Duodenal mucosa (tissue), 2 donors: ENCODE measurements at regions not wholly inside any gene's neighbourhood (a gene's known extent, or its start where the extent isn't known, plus 50 kb on each side); places are given as distances from the start of the nearest gene placed in this dataset.
"Not testable (repeated sequence)": the region's sequence is repeated elsewhere in the genome, so short reads cannot be mapped to it uniquely, and the experiment has no call there.

Experiments used
- H3K27ac ChIP-seq: one replicate; pipeline ENCODE4 v1.7.0; 2013; ENCODE audit warnings: low read depth, low read length
- H3K27me3 ChIP-seq, 2 donors: one replicate each; pipeline ENCODE4 v1.7.0; 2013; ENCODE audit warnings: low read length in 2 of 2, control low read depth in 1 of 2; ENCODE audit not compliant: insufficient read depth in 2 of 2, control insufficient read depth in 1 of 2
- H3K36me3 ChIP-seq, 2 donors: one replicate each; pipeline ENCODE4 v1.7.0; 2013; ENCODE audit warnings: low read length in 2 of 2, control low read depth in 1 of 2; ENCODE audit not compliant: insufficient read depth in 2 of 2, control insufficient read depth in 1 of 2
- H3K4me1 ChIP-seq, 2 donors: one replicate each; pipeline ENCODE4 v1.7.0; 2013; ENCODE audit warnings: low read length in 2 of 2, control low read depth in 1 of 2; ENCODE audit not compliant: insufficient read depth in 2 of 2, control insufficient read depth in 1 of 2
- H3K4me3 ChIP-seq, 2 donors: one replicate each; pipeline ENCODE4 v1.7.0; 2013; ENCODE audit warnings: low read length in 2 of 2, low read depth in 1 of 2
- H3K9ac ChIP-seq, 2 donors: one replicate each; pipeline ENCODE4 v1.7.0; 2013; ENCODE audit warnings: low read length in 2 of 2, low read depth in 1 of 2
- H3K9me3 ChIP-seq, 2 donors: one replicate each; pipeline ENCODE4 v1.7.0; 2013; ENCODE audit warnings: low read length in 2 of 2, control low read depth in 1 of 2; ENCODE audit not compliant: control insufficient read depth in 1 of 2

DNA sequence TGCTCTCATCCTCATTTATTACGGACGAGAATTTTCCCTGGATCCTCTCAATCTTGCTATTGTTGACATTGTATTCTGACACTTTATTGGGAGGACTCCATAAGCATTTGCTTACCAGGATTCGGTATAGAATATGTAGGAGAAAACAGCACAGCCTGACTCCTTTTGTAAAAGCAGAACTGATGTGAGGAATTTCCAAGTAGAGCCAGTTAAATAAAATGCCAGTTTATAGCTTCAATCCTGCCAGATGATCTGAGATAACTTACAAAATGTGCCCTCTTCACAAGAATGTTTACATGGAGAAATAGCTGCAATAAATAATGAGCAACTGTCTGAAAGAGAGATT lies 332.9 kb upstream of the PRICKLE1 start:
- Histone ChIP-seq H3K27me3 (no peaks in the 10 kb centered on the region), H3K36me3 (no peaks in the 10 kb centered on the region), H3K9me3 (no peaks in the 10 kb centered on the region), H3K9ac (no peak overlapping the region), H3K27ac (no peak overlapping the region), H3K4me3 (no peak overlapping the region), H3K4me1 (no peaks in the 10 kb centered on the region)

- Histone ChIP-seq H3K27me3 (no peaks in the 10 kb centered on the region), H3K4me3 (no peak overlapping the region), H3K27ac (no peak overlapping the region), H3K36me3 (no peaks in the 10 kb centered on the region), H3K9me3 (no peaks in the 10 kb centered on the region), H3K9ac (no peak overlapping the region), H3K4me1 (no peaks in the 10 kb centered on the region)
These were observed 332.4 kb upstream of the PRICKLE1 start for GRCh38 chr12:42921741-42922504.

DNA sequence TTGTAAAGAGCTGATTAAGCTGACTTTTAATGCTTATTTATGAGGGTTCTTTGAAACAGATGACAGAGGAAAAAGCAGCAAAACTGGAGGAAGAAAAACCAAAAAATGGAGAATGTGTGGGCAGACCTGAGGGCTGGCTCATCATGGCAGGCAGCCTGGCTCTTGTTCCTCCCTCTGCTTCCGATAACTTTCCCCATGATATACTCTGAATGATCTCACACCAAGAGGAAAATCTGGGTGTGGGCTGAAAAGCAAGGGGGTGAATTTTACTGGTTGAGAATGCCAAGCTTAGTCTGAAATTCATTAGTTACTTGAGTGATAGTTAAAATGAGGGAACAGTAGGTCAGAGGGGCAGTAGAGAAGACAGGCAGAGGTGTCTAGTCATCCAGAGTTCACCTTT lies 330.1 kb upstream of the PRICKLE1 start:
- no peaks in the 10 kb centered on the region for H3K36me3 ChIP-seq
- H3K9me3 ChIP-seq: no peaks in the 10 kb centered on the region
- no peak overlapping the region for H3K4me3 ChIP-seq
- no peak overlapping the region for H3K9ac ChIP-seq
- no peaks in the 10 kb centered on the region for H3K4me1 ChIP-seq
- no peak overlapping the region for H3K27ac ChIP-seq
- H3K27me3 ChIP-seq: no peaks in the 10 kb centered on the region

DNA sequence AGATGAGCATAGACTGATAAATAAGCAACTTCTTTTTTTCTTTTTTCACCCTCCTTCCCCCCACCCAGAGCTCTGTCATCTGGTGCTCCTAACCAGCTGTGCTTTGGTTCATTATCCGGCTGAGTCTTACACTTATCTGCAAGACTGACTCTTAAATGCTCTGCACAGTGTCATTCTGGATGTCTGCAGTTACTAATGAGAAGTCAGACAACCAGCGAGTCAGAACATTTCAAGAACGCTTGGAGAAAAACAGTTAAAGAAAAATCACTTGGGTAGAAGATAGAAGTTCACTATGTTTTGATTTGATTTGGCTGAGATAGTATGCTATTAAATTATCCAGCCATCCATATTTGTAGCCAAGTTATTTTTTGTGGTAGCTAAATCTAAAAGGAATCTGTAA lies 328.9 kb upstream of the PRICKLE1 start:
- no peak overlapping the region for H3K9ac ChIP-seq
- H3K27me3 ChIP-seq: no peaks in the 10 kb centered on the region
- no peak overlapping the region for H3K27ac ChIP-seq
- H3K4me1 ChIP-seq: no peaks in the 10 kb centered on the region
- no peaks in the 10 kb centered on the region for H3K36me3 ChIP-seq
- H3K9me3 ChIP-seq: no peaks in the 10 kb centered on the region
- no peak overlapping the region for H3K4me3 ChIP-seq

DNA sequence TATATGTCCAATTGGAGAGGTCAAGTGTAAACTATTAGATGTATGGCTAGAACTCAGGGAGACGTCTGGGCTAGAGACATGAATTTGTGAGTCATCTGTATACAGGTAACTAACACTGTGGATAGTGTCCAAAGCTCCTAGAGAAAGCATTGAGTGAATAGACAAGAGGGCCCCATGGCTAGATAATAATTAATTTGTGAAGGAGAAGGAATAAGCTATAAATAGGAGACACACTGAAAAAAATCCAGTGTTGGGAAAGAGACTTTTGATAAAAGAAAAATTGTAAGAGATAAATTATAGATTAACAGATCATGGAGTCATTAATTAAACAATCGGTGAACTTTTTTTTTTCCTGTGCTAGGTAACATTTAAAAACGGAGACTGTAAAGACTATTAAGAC lies 326.6 kb upstream of the PRICKLE1 start:
- H3K4me1 ChIP-seq: no peaks in the 10 kb centered on the region
- no peaks in the 10 kb centered on the region for H3K9me3 ChIP-seq
- no peaks in the 10 kb centered on the region for H3K36me3 ChIP-seq
- H3K9ac ChIP-seq: no peak overlapping the region
- H3K4me3 ChIP-seq: no peak overlapping the region
- no peaks in the 10 kb centered on the region for H3K27me3 ChIP-seq
- no peak overlapping the region for H3K27ac ChIP-seq

- Histone ChIP-seq H3K4me3 (no peak overlapping the region), H3K36me3 (no peaks in the 10 kb centered on the region), H3K27ac (no peak overlapping the region), H3K9me3 (no peaks in the 10 kb centered on the region), H3K9ac (no peak overlapping the region), H3K27me3 (no peaks in the 10 kb centered on the region), H3K4me1 (no peaks in the 10 kb centered on the region)
These were observed 325.9 kb upstream of the PRICKLE1 start for GRCh38 chr12:42915426-42915825.

DNA sequence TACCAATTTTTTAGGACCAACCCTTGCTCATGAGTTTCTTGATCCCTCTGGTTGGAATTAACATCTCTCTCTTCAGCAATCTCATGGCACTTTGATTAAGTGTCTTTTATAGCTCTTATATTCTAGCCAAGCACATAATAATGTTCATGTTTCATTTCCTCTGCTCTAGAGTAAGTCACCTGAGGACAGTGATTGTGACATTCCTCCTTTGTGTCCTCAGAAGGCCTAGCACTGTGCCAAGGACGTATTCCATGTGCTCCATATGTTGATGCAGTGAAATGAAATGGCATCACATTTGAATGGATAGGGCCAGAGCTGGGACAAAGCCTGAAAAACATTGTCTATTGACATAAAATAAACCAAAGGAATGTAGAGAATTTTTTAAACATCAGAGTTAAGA lies 322.8 kb upstream of the PRICKLE1 start:
- Histone ChIP-seq H3K27me3 (no peaks in the 10 kb centered on the region), H3K27ac (no peak overlapping the region), H3K4me1 (no peaks in the 10 kb centered on the region), H3K4me3 (no peak overlapping the region), H3K9ac (no peak overlapping the region), H3K36me3 (no peaks in the 10 kb centered on the region), H3K9me3 (no peaks in the 10 kb centered on the region)

GRCh38 chr12:42910656-42911055 lies 321.1 kb upstream of the PRICKLE1 start:
- H3K9me3 ChIP-seq: no peaks in the 10 kb centered on the region
- H3K36me3 ChIP-seq: no peaks in the 10 kb centered on the region
- H3K9ac ChIP-seq: no peak overlapping the region
- H3K27me3 ChIP-seq: no peaks in the 10 kb centered on the region
- H3K4me1 ChIP-seq: no peaks in the 10 kb centered on the region
- H3K27ac ChIP-seq: no peak overlapping the region
- no peak overlapping the region for H3K4me3 ChIP-seq

GRCh38 chr12:42908712-42909111 lies 319.2 kb upstream of the PRICKLE1 start:
- H3K4me1 ChIP-seq: no peaks in the 10 kb centered on the region
- no peaks in the 10 kb centered on the region for H3K9me3 ChIP-seq
- no peaks in the 10 kb centered on the region for H3K27me3 ChIP-seq
- H3K36me3 ChIP-seq: no peaks in the 10 kb centered on the region
- no peak overlapping the region for H3K9ac ChIP-seq
- no peak overlapping the region for H3K4me3 ChIP-seq
- H3K27ac ChIP-seq: no peak overlapping the region

GRCh38 chr12:42906801-42907200 lies 317.3 kb upstream of the PRICKLE1 start:
- not testable (repeated sequence) for H3K4me3 ChIP-seq, H3K9me3 ChIP-seq, H3K27me3 ChIP-seq, H3K4me1 ChIP-seq, H3K9ac ChIP-seq, H3K27ac ChIP-seq, H3K36me3 ChIP-seq

DNA sequence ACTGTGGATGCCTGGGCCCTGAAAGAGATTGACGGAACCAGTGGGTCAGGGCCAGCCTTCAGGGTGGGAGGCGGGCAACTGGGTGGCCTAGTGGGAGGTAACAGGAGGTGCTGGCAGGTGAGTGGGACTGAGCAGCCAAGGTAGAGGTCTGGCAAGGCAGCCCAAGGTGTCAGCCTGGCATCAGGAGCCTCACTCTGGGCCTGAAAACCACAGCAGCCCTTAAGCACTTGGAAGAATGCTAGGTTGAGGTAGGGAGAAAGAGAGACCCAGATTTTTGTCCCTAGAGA lies 315.8 kb upstream of the PRICKLE1 start:
- no peak overlapping the region for H3K4me3 ChIP-seq
- H3K27ac ChIP-seq: no peak overlapping the region
- no peaks in the 10 kb centered on the region for H3K4me1 ChIP-seq
- H3K9me3 ChIP-seq: no peaks in the 10 kb centered on the region
- no peaks in the 10 kb centered on the region for H3K27me3 ChIP-seq
- no peaks in the 10 kb centered on the region for H3K36me3 ChIP-seq
- no peak overlapping the region for H3K9ac ChIP-seq
